ENCODE measurements at regions not wholly inside any gene's neighbourhood (a gene's known extent, or its start where the extent isn't known, plus 50 kb on each side); places are given as distances from the start of the nearest gene placed in this dataset.

DNA sequence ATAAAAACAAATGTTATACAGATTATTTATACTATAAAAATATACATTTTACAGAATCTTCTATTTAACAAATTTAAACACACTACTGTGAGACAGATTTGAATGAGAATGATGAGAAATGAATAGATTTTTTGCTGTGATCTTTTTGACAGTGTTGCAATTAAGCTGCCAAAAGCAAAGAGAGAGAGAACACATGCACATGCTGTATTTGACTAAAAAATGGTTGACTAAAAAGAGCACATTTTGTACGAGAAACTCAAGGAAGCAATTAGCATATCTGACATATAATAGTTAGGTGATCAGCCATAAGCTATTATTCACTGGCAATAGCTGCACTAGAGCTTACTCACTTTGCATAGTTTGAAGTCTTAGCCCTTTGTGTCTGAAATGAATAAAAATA, 115.8 kb downstream of the SYT10 start:
- Histone ChIP-seq H3K27ac (no peak overlapping the region), H3K9me3 (no peaks in the 10 kb centered on the region), H3K4me3 (no peak overlapping the region), H3K27me3 (no peaks in the 10 kb centered on the region), H3K36me3 (no peaks in the 10 kb centered on the region), H3K4me1 (no peaks in the 10 kb centered on the region)
- intact Hi-C loops (cut with DNase I; ENCODE audit: low total_unique reads) = no loop called here
- TF ChIP-seq, protein P1, sequence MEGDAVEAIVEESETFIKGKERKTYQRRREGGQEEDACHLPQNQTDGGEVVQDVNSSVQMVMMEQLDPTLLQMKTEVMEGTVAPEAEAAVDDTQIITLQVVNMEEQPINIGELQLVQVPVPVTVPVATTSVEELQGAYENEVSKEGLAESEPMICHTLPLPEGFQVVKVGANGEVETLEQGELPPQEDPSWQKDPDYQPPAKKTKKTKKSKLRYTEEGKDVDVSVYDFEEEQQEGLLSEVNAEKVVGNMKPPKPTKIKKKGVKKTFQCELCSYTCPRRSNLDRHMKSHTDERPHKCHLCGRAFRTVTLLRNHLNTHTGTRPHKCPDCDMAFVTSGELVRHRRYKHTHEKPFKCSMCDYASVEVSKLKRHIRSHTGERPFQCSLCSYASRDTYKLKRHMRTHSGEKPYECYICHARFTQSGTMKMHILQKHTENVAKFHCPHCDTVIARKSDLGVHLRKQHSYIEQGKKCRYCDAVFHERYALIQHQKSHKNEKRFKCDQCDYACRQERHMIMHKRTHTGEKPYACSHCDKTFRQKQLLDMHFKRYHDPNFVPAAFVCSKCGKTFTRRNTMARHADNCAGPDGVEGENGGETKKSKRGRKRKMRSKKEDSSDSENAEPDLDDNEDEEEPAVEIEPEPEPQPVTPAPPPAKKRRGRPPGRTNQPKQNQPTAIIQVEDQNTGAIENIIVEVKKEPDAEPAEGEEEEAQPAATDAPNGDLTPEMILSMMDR (IDR thresholded peaks at IDR 0.05) = no peak
- no peak for DNase-seq

DNA sequence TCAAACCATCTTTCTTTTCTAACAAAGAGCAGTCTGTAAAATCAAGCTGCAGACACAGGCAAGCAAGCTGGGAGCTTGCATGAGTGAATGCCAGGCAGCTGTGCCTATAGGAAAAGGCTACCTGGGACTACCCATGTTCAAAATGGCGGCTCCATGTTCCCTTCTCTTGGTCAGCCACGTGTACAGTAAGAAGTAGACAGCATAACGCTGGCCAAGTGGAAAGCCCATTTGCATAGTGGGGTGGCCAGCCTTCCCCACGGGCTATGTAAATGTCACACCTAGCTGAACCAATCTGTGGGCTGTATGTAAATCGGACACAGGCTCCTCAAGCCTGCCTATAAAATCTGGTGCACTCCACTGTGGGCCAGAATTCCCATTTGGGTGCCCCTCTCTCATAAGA, 117.1 kb downstream of the SYT10 start:
- H3K27ac ChIP-seq = no peak overlapping the region
- H3K9me3 ChIP-seq = no peaks in the 10 kb centered on the region
- no peaks in the 10 kb centered on the region for H3K4me1 ChIP-seq
- TF ChIP-seq, protein P1 (IDR thresholded peaks at IDR 0.05) = no peak
- H3K27me3 ChIP-seq = no peaks in the 10 kb centered on the region
- no peak for DNase-seq
- H3K4me3 ChIP-seq = no peak overlapping the region
- intact Hi-C loops (cut with DNase I; ENCODE audit: low total_unique reads) = no loop called here
- H3K36me3 ChIP-seq = no peaks in the 10 kb centered on the region

DNA sequence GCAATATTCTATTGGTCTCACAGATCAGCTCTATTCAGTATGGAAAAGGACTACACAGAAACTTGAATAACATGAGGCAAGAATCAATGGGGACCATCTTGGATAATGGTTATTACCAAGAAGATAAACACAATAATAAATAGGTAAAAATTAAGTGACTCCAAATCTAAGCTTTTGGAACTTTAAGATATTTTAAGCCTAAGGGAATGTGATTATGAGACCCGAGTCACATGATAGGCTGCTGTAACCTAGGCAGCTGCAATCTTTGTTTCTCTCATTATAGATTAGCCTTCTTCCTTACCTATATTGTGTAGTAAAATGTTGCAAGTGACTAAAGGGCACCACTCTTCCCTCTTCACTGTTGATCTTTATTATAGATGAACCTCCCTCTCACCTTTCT, 121.9 kb downstream of the SYT10 start:
- TF ChIP-seq, protein P1 (IDR thresholded peaks at IDR 0.05) = no peak

DNA sequence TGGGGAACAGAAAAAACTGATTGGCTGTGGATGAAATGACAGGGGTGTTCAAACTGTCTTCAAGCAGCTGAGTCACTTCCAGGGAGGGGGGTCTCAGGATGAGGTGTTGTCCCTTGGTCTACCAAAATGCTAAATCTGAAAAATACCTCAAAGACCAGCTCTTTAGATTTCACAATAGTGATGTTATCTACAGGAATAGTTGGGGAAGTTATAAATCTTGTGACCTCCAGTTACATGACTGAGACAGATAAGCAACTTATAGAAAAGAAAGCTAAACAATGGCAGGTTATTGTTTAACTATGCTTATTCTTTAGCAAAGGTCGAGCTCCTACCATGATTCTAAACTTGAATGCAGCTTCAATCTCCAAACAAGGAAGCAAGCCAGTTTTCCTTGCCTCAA, 125.4 kb downstream of the SYT10 start:
- no peak for DNase-seq
- Histone ChIP-seq H3K27ac (no peak overlapping the region), H3K4me3 (no peak overlapping the region), H3K27me3 (no peaks in the 10 kb centered on the region), H3K36me3 (no peaks in the 10 kb centered on the region), H3K9me3 (no peaks in the 10 kb centered on the region), H3K4me1 (no peaks in the 10 kb centered on the region)
- intact Hi-C loops (cut with DNase I; ENCODE audit: low total_unique reads) = no loop called here
- TF ChIP-seq, protein P1 (IDR thresholded peaks at IDR 0.05) = no peak

More for the DNA sequence above, 121.9 kb downstream of the SYT10 start:
- H3K9me3 ChIP-seq = no peaks in the 10 kb centered on the region
- no peak for DNase-seq
- H3K36me3 ChIP-seq = no peaks in the 10 kb centered on the region
- no peak overlapping the region for H3K27ac ChIP-seq
- intact Hi-C loops (cut with DNase I; ENCODE audit: low total_unique reads) = no loop called here
- no peaks in the 10 kb centered on the region for H3K4me1 ChIP-seq
- H3K4me3 ChIP-seq = no peak overlapping the region
- no peaks in the 10 kb centered on the region for H3K27me3 ChIP-seq

DNA sequence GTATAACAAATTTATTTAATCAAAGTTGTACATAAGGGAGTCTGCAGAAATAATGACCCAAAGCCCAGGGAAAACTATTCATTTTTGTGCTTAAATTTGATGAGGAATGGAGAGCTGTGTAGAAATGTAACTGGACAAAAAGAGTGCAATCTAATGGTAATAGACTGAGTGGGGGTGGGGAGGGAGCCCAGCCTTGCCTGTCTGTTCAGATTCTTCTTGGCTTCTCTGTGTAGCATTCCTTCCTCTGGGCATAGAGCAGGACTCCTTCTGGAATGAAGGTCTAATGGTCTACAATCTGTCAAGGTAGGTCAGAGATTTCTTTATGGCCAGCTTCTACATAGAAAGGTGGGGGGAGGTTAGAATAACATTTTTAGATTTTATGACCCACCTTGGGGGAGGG, 126.1 kb downstream of the SYT10 start:
- H3K4me3 ChIP-seq = no peak overlapping the region
- H3K4me1 ChIP-seq = no peaks in the 10 kb centered on the region
- DNase-seq = no peak
- no peaks in the 10 kb centered on the region for H3K9me3 ChIP-seq
- intact Hi-C loops (cut with DNase I; ENCODE audit: low total_unique reads) = no loop called here
- no peaks in the 10 kb centered on the region for H3K27me3 ChIP-seq
- no peak overlapping the region for H3K27ac ChIP-seq
- TF ChIP-seq, protein P1 (IDR thresholded peaks at IDR 0.05) = no peak
- no peaks in the 10 kb centered on the region for H3K36me3 ChIP-seq

DNA sequence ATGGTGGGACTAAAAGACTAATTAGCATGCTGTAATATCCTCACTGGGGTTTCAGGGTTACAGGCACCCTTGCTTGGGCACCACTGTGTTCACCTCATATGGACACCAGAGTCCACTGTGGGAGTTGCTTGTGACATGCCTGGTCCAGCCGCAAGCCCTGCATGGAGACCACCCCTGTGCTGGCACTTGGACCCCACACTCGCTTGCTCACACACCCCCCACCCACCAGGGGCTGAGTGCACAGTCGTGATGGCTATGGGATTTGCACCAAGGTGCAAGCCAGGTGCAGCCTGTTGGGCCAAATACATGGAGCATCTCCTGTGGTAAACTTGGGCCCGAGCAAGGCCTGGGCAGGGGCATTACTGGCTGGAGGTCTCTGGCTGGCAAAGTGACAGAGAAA, 129.1 kb downstream of the SYT10 start:
- no peak overlapping the region for H3K27ac ChIP-seq
- DNase-seq = no peak
- no peaks in the 10 kb centered on the region for H3K27me3 ChIP-seq
- TF ChIP-seq, protein P1 (IDR thresholded peaks at IDR 0.05) = no peak
- H3K4me1 ChIP-seq = no peaks in the 10 kb centered on the region
- intact Hi-C loops (cut with DNase I; ENCODE audit: low total_unique reads) = no loop called here
- no peaks in the 10 kb centered on the region for H3K9me3 ChIP-seq
- H3K36me3 ChIP-seq = no peaks in the 10 kb centered on the region
- no peak overlapping the region for H3K4me3 ChIP-seq
